GM23338 (cell line): ENCODE measurements at regions not wholly inside any gene's neighbourhood (a gene's known extent, or its start where the extent isn't known, plus 50 kb on each side); places are given as distances from the start of the nearest gene placed in this dataset.

Experiments
- CREB1 ChIP-seq: fragments of 250-450 bp; sonication (Bioruptor Pico); IDR thresholded peaks from 2 replicates; pipeline ENCODE4 v1.5.0; 2020; ENCODE audit warnings: low read depth, mild to moderate bottlenecking, moderate library complexity
- CTCF ChIP-seq, 2 experiments: fragments of 200-600 bp in 1 of 2; sonication (generic) in 1 of 2; conservative IDR thresholded peaks; 2 replicates each; pipeline versions ENCODE4 v1.5.1 to v1.6.1; 2016 to 2017; ENCODE audit warnings: antibody characterized with exemption in 2 of 2, low read depth in 2 of 2, mild to moderate bottlenecking in 2 of 2, moderate library complexity in 1 of 2
- ETS1 ChIP-seq: IDR thresholded peaks from 2 replicates; pipeline ENCODE4 v1.6.1; 2016; ENCODE audit warnings: antibody characterized with exemption
- EZH2 ChIP-seq: fragments of 200-600 bp; sonication (generic); IDR thresholded peaks from one replicate; pipeline ENCODE4 v1.8.0; 2017; ENCODE audit warnings: antibody characterized with exemption, mild to moderate bottlenecking, low read depth; ENCODE audit not compliant: unreplicated experiment
- EZH2phosphoT487 ChIP-seq: fragments of 200-600 bp; sonication (generic); IDR thresholded peaks from one replicate; pipeline ENCODE4 v1.8.1; 2018; ENCODE audit warnings: antibody characterized with exemption; ENCODE audit not compliant: unreplicated experiment
- JUNB ChIP-seq: IDR thresholded peaks from one replicate; pipeline ENCODE4 v1.6.1; 2016; ENCODE audit warnings: antibody characterized with exemption; ENCODE audit not compliant: unreplicated experiment
- POLR2AphosphoS5 ChIP-seq: IDR thresholded peaks from 2 replicates; pipeline ENCODE4 v1.6.1; 2016; ENCODE audit warnings: antibody characterized with exemption, low read depth
- REST ChIP-seq: IDR thresholded peaks from one replicate; pipeline ENCODE4 v1.6.1; 2018; ENCODE audit warnings: antibody characterized with exemption; ENCODE audit not compliant: unreplicated experiment
- STAT1 ChIP-seq: IDR thresholded peaks from one replicate; pipeline ENCODE4 v1.6.1; 2016; ENCODE audit warnings: antibody characterized with exemption; ENCODE audit not compliant: unreplicated experiment
- ZNF114 ChIP-seq: fragments of 250-450 bp; sonication (Bioruptor Pico); IDR thresholded peaks from 2 replicates; pipeline ENCODE4 v1.5.0; 2020; ENCODE audit warnings: mild to moderate bottlenecking, moderate library complexity

DNA sequence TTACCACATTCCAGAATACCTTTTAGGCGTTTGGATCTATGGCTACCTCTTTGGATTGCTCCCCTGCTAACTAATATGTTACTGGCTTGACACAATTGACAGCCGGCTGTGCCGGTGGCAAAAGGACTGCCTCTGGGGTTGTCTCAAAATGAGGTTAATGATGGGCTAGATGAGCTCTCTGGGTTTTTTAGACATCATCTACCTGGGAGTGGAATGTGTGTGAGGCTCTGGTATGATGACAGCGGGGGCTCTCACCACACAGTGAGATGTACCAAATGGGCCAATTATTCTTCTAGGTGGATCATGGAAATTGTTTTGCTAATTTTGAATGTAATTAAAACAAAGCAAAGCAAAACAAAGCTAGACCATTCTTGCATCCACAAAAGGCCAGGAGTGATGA is 391.1 kb upstream of the SPRED2 start:
- TF ChIP-seq EZH2: no peak
- TF ChIP-seq CTCF (conservative IDR thresholded peaks at IDR 0.05; ENCODE audit: low read depth in 2 of 2): no peak
- no peak for TF ChIP-seq POLR2AphosphoS5
- no peak for TF ChIP-seq JUNB
- TF ChIP-seq REST: no peak
- no peak for TF ChIP-seq STAT1
- TF ChIP-seq ZNF114 (CRISPR knock-in tag): no peak
- no peak for TF ChIP-seq EZH2phosphoT487
- TF ChIP-seq CREB1 (CRISPR knock-in tag): no peak
- TF ChIP-seq ETS1: no peak
